Breast epithelium (tissue), 4 donors: ENCODE measurements at regions not wholly inside any gene's neighbourhood (a gene's known extent, or its start where the extent isn't known, plus 50 kb on each side); places are given as distances from the start of the nearest gene placed in this dataset.

Experiments
- DNase-seq, 2 donors: peaks; one replicate each; pipeline ENCODE4 v3.0.0-alpha.2; 2019; ENCODE audit warnings: low spot score in 2 of 2
- H3K27ac ChIP-seq, 2 donors: fragments of 200-600 bp; sonication (generic) in 1 of 2; one replicate each; pipeline ENCODE4 v1.5.1; 2016 to 2019; ENCODE audit warnings: mild to moderate bottlenecking in 1 of 2
- H3K27me3 ChIP-seq, 2 donors: fragments of 200-600 bp; sonication (generic) in 1 of 2; one replicate each; pipeline versions ENCODE4 v1.5.1 to v1.6.0; 2017 to 2019; ENCODE audit warnings: control low read depth in 1 of 2, mild to moderate bottlenecking in 1 of 2
- H3K36me3 ChIP-seq: fragments of 200-600 bp; one replicate; pipeline ENCODE4 v1.5.1; 2019
- H3K4me1 ChIP-seq, 2 donors: fragments of 200-600 bp; sonication (generic); one replicate each; pipeline ENCODE4 v1.5.1; 2016 to 2019; ENCODE audit warnings: control low read depth in 1 of 2
- H3K4me3 ChIP-seq, 3 donors: fragments of 200-600 bp; sonication (generic); 1 replicate in 2 of 3; 2 replicates in 1 of 3; pipeline ENCODE4 v1.5.1; 2016 to 2019; ENCODE audit warnings: mild to moderate bottlenecking in 3 of 3, moderate library complexity in 2 of 3
- H3K9me3 ChIP-seq, 2 donors: fragments of 200-600 bp; sonication (generic) in 1 of 2; one replicate each; pipeline ENCODE4 v1.5.1; 2016 to 2019; ENCODE audit warnings: control low read depth in 1 of 2
- CTCF ChIP-seq, 3 donors: fragments of 450-650 bp; IDR thresholded peaks; one replicate each; pipeline ENCODE4 v1.5.1; 2016 to 2017; ENCODE audit warnings: antibody characterized with exemption in 3 of 3, mild to moderate bottlenecking in 3 of 3, moderate library complexity in 3 of 3
- POLR2A ChIP-seq: fragments of 450-650 bp; IDR thresholded peaks from one replicate; pipeline ENCODE4 v1.6.1; 2016; ENCODE audit warnings: antibody characterized with exemption, mild to moderate bottlenecking, moderate library complexity
- POLR2AphosphoS5 ChIP-seq, 3 donors: sonication (generic); formaldehyde crosslinking; IDR thresholded peaks; one replicate each; pipeline ENCODE4 v1.6.1; 2017; ENCODE audit warnings: antibody characterized with exemption in 3 of 3
- intact Hi-C: fragments of 100-400 bp; cut with DNase I; formaldehyde crosslinking; loops from one replicate; pipeline ENCODE4 v1.15.1; 2023; ENCODE audit warnings: low total_unique reads

- Histone ChIP-seq H3K9me3 (peaks cover 0 to 7% of the 10 kb centered on the region in 2 donors), H3K27me3 (no peaks in the 10 kb centered on the region), H3K4me3 (no peak overlapping the region), H3K36me3 (no peaks in the 10 kb centered on the region), H3K4me1 (no peaks in the 10 kb centered on the region), H3K27ac (no peak overlapping the region)
- TF ChIP-seq CTCF (IDR thresholded peaks at IDR 0.05) = no peak
- TF ChIP-seq POLR2AphosphoS5 (IDR thresholded peaks at IDR 0.05) = no peak
- no peak for TF ChIP-seq POLR2A
- intact Hi-C loops = no loop called here
- DNase-seq = no peak
Observed at GRCh38 chr5:143691287-143691944, 120.5 kb upstream of the HMHB1 start.

DNA sequence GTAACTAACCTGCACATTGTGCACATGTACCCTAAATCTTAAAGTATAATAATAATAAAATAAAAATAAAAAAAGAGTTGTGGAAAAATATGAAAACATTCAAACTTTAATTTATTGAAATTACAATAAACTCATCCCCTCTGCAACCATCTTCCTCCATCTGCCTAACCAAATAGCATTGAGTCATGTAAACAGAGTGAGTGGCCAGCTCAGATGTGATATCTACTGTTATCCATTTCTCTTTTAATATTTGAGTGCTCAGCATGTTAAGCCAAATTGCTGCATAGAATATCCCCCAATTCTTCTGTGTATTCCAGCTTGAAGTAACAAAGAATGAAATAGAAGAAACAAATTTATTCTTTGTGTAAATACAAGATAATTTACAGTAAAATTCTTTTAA is 124.4 kb upstream of the HMHB1 start:
- no peak for TF ChIP-seq POLR2AphosphoS5 (IDR thresholded peaks at IDR 0.05)
- no peak for TF ChIP-seq CTCF (IDR thresholded peaks at IDR 0.05)
- no peak for TF ChIP-seq POLR2A
- Histone ChIP-seq H3K27ac (no peak overlapping the region), H3K4me1 (no peaks in the 10 kb centered on the region), H3K36me3 (no peaks in the 10 kb centered on the region), H3K4me3 (no peak overlapping the region), H3K9me3 (peaks cover 0 to 7% of the 10 kb centered on the region in 2 donors), H3K27me3 (no peaks in the 10 kb centered on the region)
- DNase-seq = no peak
- intact Hi-C loops = no loop called here

- peaks cover 0 to 7% of the 10 kb centered on the region in 2 donors for H3K9me3 ChIP-seq
- no peak overlapping the region for H3K4me3 ChIP-seq
- no peak overlapping the region for H3K27ac ChIP-seq
- TF ChIP-seq CTCF (IDR thresholded peaks at IDR 0.05) (peak in 1 of 3 donors; percentile 21), POLR2AphosphoS5 (IDR thresholded peaks at IDR 0.05) (no peak)
- DNase-seq = no peak
- no peaks in the 10 kb centered on the region for H3K36me3 ChIP-seq
- intact Hi-C loops = no loop called here
- H3K27me3 ChIP-seq = no peaks in the 10 kb centered on the region
- no peaks in the 10 kb centered on the region for H3K4me1 ChIP-seq
Observed at GRCh38 chr5:143685246-143685815, 126.6 kb upstream of the HMHB1 start.

GRCh38 chr5:143683459-143683858 is 128.5 kb upstream of the HMHB1 start:
- no peak for DNase-seq
- Histone ChIP-seq H3K4me1 (no peaks in the 10 kb centered on the region), H3K4me3 (no peak overlapping the region), H3K27ac (no peak overlapping the region), H3K36me3 (no peaks in the 10 kb centered on the region), H3K27me3 (no peaks in the 10 kb centered on the region), H3K9me3 (no peaks in the 10 kb centered on the region)
- intact Hi-C loops = no loop called here
- no peak for TF ChIP-seq CTCF (IDR thresholded peaks at IDR 0.05)
- no peak for TF ChIP-seq POLR2A
- no peak for TF ChIP-seq POLR2AphosphoS5 (IDR thresholded peaks at IDR 0.05)

GRCh38 chr5:143682929-143683386 is 129.0 kb upstream of the HMHB1 start:
- Histone ChIP-seq H3K27ac (no peak overlapping the region), H3K36me3 (no peaks in the 10 kb centered on the region), H3K27me3 (no peaks in the 10 kb centered on the region), H3K9me3 (no peaks in the 10 kb centered on the region), H3K4me1 (no peaks in the 10 kb centered on the region), H3K4me3 (no peak overlapping the region)
- TF ChIP-seq POLR2A = no peak
- TF ChIP-seq POLR2AphosphoS5 (IDR thresholded peaks at IDR 0.05) = no peak
- DNase-seq = no peak
- intact Hi-C loops = no loop called here
